ENCODE measurements at regions not wholly inside any gene's neighbourhood (a gene's known extent, or its start where the extent isn't known, plus 50 kb on each side); places are given as distances from the start of the nearest gene placed in this dataset.

DNA sequence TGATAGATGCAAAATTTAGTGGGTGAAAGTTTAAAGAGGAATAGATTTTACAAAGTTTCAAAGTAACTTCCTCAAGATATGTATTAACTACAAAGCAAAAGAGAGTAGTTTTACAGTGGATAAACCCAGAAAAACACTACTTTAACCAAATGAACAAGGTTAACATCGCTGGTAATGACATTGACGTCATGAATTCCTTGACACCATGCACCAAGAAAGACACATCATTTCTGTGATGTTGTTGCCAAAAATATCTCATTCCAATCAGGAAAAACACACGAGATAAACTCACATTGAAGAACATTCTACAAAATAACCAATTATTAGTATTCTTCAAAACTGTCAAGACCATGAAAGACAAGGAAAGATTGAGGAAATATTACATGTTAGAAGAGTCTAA is 605.6 kb upstream of the SETBP1 start:
- TF ChIP-seq, protein P1, sequence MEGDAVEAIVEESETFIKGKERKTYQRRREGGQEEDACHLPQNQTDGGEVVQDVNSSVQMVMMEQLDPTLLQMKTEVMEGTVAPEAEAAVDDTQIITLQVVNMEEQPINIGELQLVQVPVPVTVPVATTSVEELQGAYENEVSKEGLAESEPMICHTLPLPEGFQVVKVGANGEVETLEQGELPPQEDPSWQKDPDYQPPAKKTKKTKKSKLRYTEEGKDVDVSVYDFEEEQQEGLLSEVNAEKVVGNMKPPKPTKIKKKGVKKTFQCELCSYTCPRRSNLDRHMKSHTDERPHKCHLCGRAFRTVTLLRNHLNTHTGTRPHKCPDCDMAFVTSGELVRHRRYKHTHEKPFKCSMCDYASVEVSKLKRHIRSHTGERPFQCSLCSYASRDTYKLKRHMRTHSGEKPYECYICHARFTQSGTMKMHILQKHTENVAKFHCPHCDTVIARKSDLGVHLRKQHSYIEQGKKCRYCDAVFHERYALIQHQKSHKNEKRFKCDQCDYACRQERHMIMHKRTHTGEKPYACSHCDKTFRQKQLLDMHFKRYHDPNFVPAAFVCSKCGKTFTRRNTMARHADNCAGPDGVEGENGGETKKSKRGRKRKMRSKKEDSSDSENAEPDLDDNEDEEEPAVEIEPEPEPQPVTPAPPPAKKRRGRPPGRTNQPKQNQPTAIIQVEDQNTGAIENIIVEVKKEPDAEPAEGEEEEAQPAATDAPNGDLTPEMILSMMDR (conservative IDR thresholded peaks at IDR 0.05 in 1 of 2, IDR thresholded peaks at IDR 0.05 in 1 of 2; ENCODE audit: extremely low read depth in 1 of 2, insufficient read depth in 1 of 2, low read depth in 1 of 2, low read length in 2 of 2), result no peak
- TF ChIP-seq EZH2 (IDR thresholded peaks at IDR 0.05; ENCODE audit: borderline replicate concordance, low read length), result no peak

Data from mammary epithelial cell (primary cell).